Ovary (tissue), 7 donors: ENCODE measurements at regions not wholly inside any gene's neighbourhood (a gene's known extent, or its start where the extent isn't known, plus 50 kb on each side); places are given as distances from the start of the nearest gene placed in this dataset.

ENCODE experiments used
- DNase-seq, 5 donors: peaks; one replicate each; pipeline ENCODE4 v3.0.0-alpha.2; 2019 to 2020
- H3K27ac ChIP-seq, 2 donors: fragments of 200-600 bp; one replicate each; pipeline versions ENCODE4 v1.5.1 to v1.8.0; 2019 to 2022
- H3K27me3 ChIP-seq: fragments of 200-600 bp; one replicate; pipeline ENCODE4 v1.8.0; 2022
- H3K36me3 ChIP-seq: fragments of 200-600 bp; sonication (generic); one replicate; pipeline ENCODE4 v1.5.1; 2019
- H3K4me1 ChIP-seq: one replicate; pipeline ENCODE4 v1.8.1; 2013; ENCODE audit warnings: mild to moderate bottlenecking, moderate library complexity; ENCODE audit not compliant: insufficient read depth
- H3K4me3 ChIP-seq: fragments of 200-600 bp; sonication (generic); one replicate; pipeline ENCODE4 v1.5.1; 2017
- H3K9me3 ChIP-seq, 2 donors: fragments of 200-600 bp in 1 of 2; sonication (generic) in 1 of 2; one replicate each; pipeline versions ENCODE4 v1.5.1 to v1.8.1; 2013 to 2019; ENCODE audit warnings: mild to moderate bottlenecking in 1 of 2, moderate library complexity in 1 of 2
- EP300 ChIP-seq: sonication (generic); formaldehyde crosslinking; IDR thresholded peaks from one replicate; pipeline ENCODE4 v1.6.1; 2017; ENCODE audit warnings: antibody characterized with exemption
- POLR2A ChIP-seq: fragments of 450-650 bp; IDR thresholded peaks from one replicate; pipeline ENCODE4 v1.6.1; 2017; ENCODE audit warnings: antibody characterized with exemption, mild to moderate bottlenecking, moderate library complexity
- WGBS, 3 donors: extraction: QIAGEN DNeasy Blood & Tissue Kit in 1 of 3; methylation state at CpG; one replicate each; pipeline versions ENCODE4 v1.1.5 to v1.1.7; 2013 to 2017; 5-methylcytosine and 5-hydroxymethylcytosine counted together
- intact Hi-C, 4 donors: fragments of 100-400 bp; cut with DNase I; formaldehyde crosslinking; loops; one replicate each; pipeline versions ENCODE4 v1.11.0 to v1.15.1; 2022 to 2023
- TF ChIP-seq, protein P1 (sequence below), 3 donors: fragments of 450-650 bp in 2 of 3; fragments of 200-600 bp in 1 of 3; IDR thresholded peaks; one replicate each; pipeline versions ENCODE4 v1.5.1 to v1.8.0; 2016 to 2022; ENCODE audit warnings: antibody characterized with exemption in 3 of 3, mild to moderate bottlenecking in 1 of 3
- donor health status: DM: no; HTN: no; CAD: no; lungs with moderate emphysema.
- donor health status: DM: no; HTN: no; CAD: no.
- donor health status: Bipolar disorder and iron deficiency.
- donor health status: DM: no; HTN: no; CAD: no.
- donor health status: DM: yes; HTN: yes; CAD: no.

DNA sequence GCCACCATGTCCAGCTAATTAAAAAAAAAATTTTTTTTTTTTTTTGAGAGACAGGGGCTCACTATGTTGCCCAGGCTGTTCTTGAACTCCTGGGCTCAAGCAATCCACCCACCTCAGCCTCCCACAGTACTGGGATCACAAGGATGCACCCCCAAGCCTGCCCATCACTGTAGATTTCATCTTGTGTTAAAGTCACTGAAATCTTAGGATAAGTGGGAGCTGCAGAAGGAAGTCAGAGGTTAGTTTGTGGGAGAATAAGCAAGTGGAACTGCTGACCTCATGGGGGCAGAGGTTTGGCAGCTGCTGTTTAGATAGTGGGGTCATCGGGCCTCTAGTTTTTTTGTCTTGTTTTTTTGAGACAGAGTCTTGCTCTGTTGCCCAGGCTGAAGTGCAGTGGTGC is 59.7 kb upstream of the MAX start:
- DNase-seq = no peak
- Histone ChIP-seq H3K27ac (no peak overlapping the region), H3K4me3 (no peak overlapping the region), H3K9me3 (no peaks in the 10 kb centered on the region), H3K4me1 (no peaks in the 10 kb centered on the region), H3K27me3 (no peaks in the 10 kb centered on the region), H3K36me3 (no peaks in the 10 kb centered on the region)
- TF ChIP-seq POLR2A (no peak), EP300 (no peak)
- TF ChIP-seq, protein P1, sequence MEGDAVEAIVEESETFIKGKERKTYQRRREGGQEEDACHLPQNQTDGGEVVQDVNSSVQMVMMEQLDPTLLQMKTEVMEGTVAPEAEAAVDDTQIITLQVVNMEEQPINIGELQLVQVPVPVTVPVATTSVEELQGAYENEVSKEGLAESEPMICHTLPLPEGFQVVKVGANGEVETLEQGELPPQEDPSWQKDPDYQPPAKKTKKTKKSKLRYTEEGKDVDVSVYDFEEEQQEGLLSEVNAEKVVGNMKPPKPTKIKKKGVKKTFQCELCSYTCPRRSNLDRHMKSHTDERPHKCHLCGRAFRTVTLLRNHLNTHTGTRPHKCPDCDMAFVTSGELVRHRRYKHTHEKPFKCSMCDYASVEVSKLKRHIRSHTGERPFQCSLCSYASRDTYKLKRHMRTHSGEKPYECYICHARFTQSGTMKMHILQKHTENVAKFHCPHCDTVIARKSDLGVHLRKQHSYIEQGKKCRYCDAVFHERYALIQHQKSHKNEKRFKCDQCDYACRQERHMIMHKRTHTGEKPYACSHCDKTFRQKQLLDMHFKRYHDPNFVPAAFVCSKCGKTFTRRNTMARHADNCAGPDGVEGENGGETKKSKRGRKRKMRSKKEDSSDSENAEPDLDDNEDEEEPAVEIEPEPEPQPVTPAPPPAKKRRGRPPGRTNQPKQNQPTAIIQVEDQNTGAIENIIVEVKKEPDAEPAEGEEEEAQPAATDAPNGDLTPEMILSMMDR (IDR thresholded peaks at IDR 0.05) = no peak
- WGBS, 3 donors = 43 to 60% (median 54%) methylated on average over 1 of the region's 1 CpG
- intact Hi-C loops = loop anchor here in 2 of 4 donors (10.0 kb wide), 2 partner anchors 253 to 663 kb away; partner anchors contain the start of gene FUT8 (in 1 of the 2)

- no peak for DNase-seq
- TF ChIP-seq POLR2A = no peak
- TF ChIP-seq, protein P1 (IDR thresholded peaks at IDR 0.05) = peak; percentile 21 to 51 (median 44)
- H3K9me3 ChIP-seq = no peaks in the 10 kb centered on the region
- H3K27ac ChIP-seq = no peak overlapping the region
- intact Hi-C loops = loop anchor here in 2 of 4 donors (10.0 kb wide), 2 partner anchors 251 to 661 kb away; partner anchors contain the start of gene FUT8 (in 1 of the 2)
- H3K36me3 ChIP-seq = no peaks in the 10 kb centered on the region
- H3K4me3 ChIP-seq = no peak overlapping the region
- 38 to 39% (median 39%) methylated on average over 6 of the region's 6 CpGs for WGBS, 3 donors
- H3K27me3 ChIP-seq = no peaks in the 10 kb centered on the region
- H3K4me1 ChIP-seq = no peaks in the 10 kb centered on the region
Observed at GRCh38 chr14:65164068-65164824, 61.9 kb upstream of the MAX start.

DNA sequence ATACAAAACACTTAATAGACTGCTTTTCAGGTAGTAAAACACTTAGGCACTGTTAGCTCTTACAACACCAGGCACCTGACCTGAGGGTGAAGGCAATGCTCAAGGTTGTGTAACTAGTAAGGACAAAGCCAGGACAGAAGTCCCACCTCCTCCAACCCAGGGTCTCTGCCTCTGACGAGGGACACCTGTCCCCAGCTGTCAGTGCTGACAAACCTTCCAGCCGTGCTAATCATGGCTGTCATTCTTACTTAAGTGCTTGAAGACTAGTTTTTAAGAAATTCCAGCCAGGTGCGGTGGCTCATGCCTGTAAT is 62.5 kb upstream of the MAX start:
- Histone ChIP-seq H3K27me3 (no peaks in the 10 kb centered on the region), H3K27ac (no peak overlapping the region), H3K4me3 (no peak overlapping the region), H3K9me3 (no peaks in the 10 kb centered on the region), H3K4me1 (no peaks in the 10 kb centered on the region), H3K36me3 (no peaks in the 10 kb centered on the region)
- TF ChIP-seq, protein P1 (IDR thresholded peaks at IDR 0.05) = no peak
- TF ChIP-seq POLR2A = no peak
- no peak for TF ChIP-seq EP300
- WGBS, 3 donors = 65 to 78% (median 72%) methylated on average over 3 of the region's 3 CpGs
- no peak for DNase-seq
- intact Hi-C loops = loop anchor here (5.0 to 10.0 kb wide), 4 partner anchors 250 to 663 kb away; partner anchors contain the start of gene FUT8 (in 1 of the 4)

GRCh38 chr14:65167072-65167645 is 64.8 kb upstream of the MAX start:
- 85 to 94% (median 89%) methylated on average over 3 of the region's 3 CpGs for WGBS, 3 donors
- no peak overlapping the region for H3K4me3 ChIP-seq
- no peaks in the 10 kb centered on the region for H3K27me3 ChIP-seq
- H3K9me3 ChIP-seq = no peaks in the 10 kb centered on the region
- no peaks in the 10 kb centered on the region for H3K36me3 ChIP-seq
- intact Hi-C loops = loop anchor here (5.0 to 10.0 kb wide), 4 partner anchors 248 to 660 kb away; partner anchors contain the start of gene FUT8 (in 1 of the 4)
- peaks cover 2% of the 10 kb centered on the region for H3K4me1 ChIP-seq
- TF ChIP-seq EP300 = no peak
- TF ChIP-seq, protein P1 (IDR thresholded peaks at IDR 0.05) = no peak
- TF ChIP-seq POLR2A = no peak
- no peak for DNase-seq
- no peak overlapping the region for H3K27ac ChIP-seq
